ENCODE measurements at regions not wholly inside any gene's neighbourhood (a gene's known extent, or its start where the extent isn't known, plus 50 kb on each side); places are given as distances from the start of the nearest gene placed in this dataset.

DNA sequence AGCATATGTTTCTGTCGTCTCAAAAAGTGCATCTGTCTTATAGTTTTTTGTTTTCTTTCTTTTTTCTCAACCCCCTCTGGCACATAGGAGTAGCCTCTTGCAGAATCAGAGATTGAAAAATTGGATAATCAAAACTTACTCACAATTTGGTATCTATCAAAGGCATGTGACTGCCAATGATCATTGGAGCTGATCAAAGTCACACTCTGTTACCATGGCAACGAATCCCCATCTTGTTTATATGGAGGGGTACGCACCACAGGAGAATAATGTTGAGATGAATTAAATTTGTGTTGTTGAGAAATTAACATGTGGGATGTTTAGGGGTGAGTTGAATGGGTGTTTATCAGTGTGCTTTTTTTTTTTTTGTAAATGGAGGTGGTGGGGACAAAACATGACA lies 458.3 kb upstream of the FANCL start:
- no peak for TF ChIP-seq CTCF (IDR thresholded peaks at IDR 0.05)
- TF ChIP-seq POLR2A (IDR thresholded peaks at IDR 0.05): no peak
